KMS-11 (cell line): ENCODE measurements at regions not wholly inside any gene's neighbourhood (a gene's known extent, or its start where the extent isn't known, plus 50 kb on each side); places are given as distances from the start of the nearest gene placed in this dataset.

Experiments
- H2AFZ ChIP-seq: fragments of 200-600 bp; sonication (generic); 2 replicates; pipeline ENCODE4 v1.6.1; 2016; ENCODE audit warnings: antibody characterized with exemption, mixed run types, low read depth
- H3K27ac ChIP-seq: fragments of 200-600 bp; sonication (generic); 2 replicates; pipeline ENCODE4 v1.6.1; 2016; ENCODE audit warnings: mild to moderate bottlenecking, mixed run types
- H3K27me3 ChIP-seq: fragments of 200-600 bp; sonication (generic); 2 replicates; pipeline ENCODE4 v1.6.1; 2017; ENCODE audit warnings: mild to moderate bottlenecking, low read depth, mixed run types, moderate library complexity; ENCODE audit not compliant: insufficient read depth
- H3K36me3 ChIP-seq: fragments of 200-600 bp; sonication (generic); 2 replicates; pipeline ENCODE4 v1.6.1; 2017; ENCODE audit warnings: mild to moderate bottlenecking, mixed run types; ENCODE audit not compliant: insufficient read depth
- H3K4me1 ChIP-seq: fragments of 200-600 bp; sonication (generic); 2 replicates; pipeline ENCODE4 v1.6.1; 2016; ENCODE audit warnings: mild to moderate bottlenecking, low read depth, mixed run types; ENCODE audit not compliant: poor library complexity, severe bottlenecking
- H3K4me2 ChIP-seq: fragments of 200-600 bp; sonication (generic); 2 replicates; pipeline ENCODE4 v1.7.0; 2016; ENCODE audit warnings: mild to moderate bottlenecking, mixed run types
- H3K4me3 ChIP-seq: fragments of 200-600 bp; sonication (generic); IDR thresholded peaks from 2 replicates; pipeline ENCODE4 v1.6.1; 2017; ENCODE audit warnings: low read depth, low read length, mixed read lengths; ENCODE audit not compliant: insufficient read depth
- H3K79me2 ChIP-seq: fragments of 200-600 bp; sonication (generic); 2 replicates; pipeline ENCODE4 v1.6.1; 2016; ENCODE audit warnings: low read depth, mixed run types; ENCODE audit not compliant: insufficient read depth
- H3K9ac ChIP-seq: fragments of 200-600 bp; sonication (generic); 2 replicates; pipeline ENCODE4 v1.6.1; 2016; ENCODE audit warnings: mild to moderate bottlenecking, mixed run types
- H4K20me1 ChIP-seq: fragments of 200-600 bp; sonication (generic); 2 replicates; pipeline ENCODE4 v1.6.1; 2016; ENCODE audit warnings: mild to moderate bottlenecking, mixed run types; ENCODE audit not compliant: insufficient read depth
- CTCF ChIP-seq: fragments of 200-600 bp; sonication (generic); conservative IDR thresholded peaks from 2 replicates; pipeline ENCODE4 v1.6.1; 2017; ENCODE audit warnings: low read depth, mild to moderate bottlenecking, antibody characterized with exemption, low read length, moderate library complexity, mixed read lengths

- Histone ChIP-seq H3K79me2 (no peaks in the 10 kb centered on the region), H3K27me3 (no peaks in the 10 kb centered on the region), H2AFZ (no peak overlapping the region), H3K36me3 (no peaks in the 10 kb centered on the region), H3K27ac (no peak overlapping the region), H3K4me3 (no peak overlapping the region), H4K20me1 (no peaks in the 10 kb centered on the region), H3K9ac (no peak overlapping the region), H3K4me1 (peaks cover 4% of the 10 kb centered on the region), H3K4me2 (no peak overlapping the region)
- TF ChIP-seq CTCF = no peak
Measured at GRCh38 chr4:41859087-41859486, 76.1 kb upstream of the TMEM33 start.

GRCh38 chr4:41857226-41857641, 78.0 kb upstream of the TMEM33 start:
- Histone ChIP-seq H3K4me3 (no peak overlapping the region), H3K9ac (no peak overlapping the region), H2AFZ (no peak overlapping the region), H3K4me2 (no peak overlapping the region), H4K20me1 (no peaks in the 10 kb centered on the region), H3K4me1 (no peaks in the 10 kb centered on the region), H3K27me3 (no peaks in the 10 kb centered on the region), H3K27ac (no peak overlapping the region), H3K36me3 (no peaks in the 10 kb centered on the region), H3K79me2 (no peaks in the 10 kb centered on the region)
- TF ChIP-seq CTCF = no peak

DNA sequence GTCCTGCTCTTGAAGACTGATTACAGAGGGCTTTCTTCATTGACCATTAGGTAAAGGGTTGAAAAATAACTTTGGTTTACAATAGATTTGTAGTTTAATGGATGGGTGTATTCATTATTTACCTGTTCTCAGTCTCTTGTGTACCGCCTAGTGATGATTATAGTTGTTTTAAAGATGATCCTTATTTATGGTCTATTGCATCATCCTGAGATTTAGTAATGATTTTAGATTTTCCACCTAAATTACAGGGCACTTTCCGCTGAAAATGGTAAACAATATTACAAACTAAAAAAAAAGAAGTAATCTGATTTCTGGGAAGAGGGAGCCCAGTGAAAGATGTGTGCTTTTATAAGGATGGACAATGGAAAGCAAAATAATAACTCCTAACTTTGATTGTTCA, 78.4 kb upstream of the TMEM33 start:
- no peaks in the 10 kb centered on the region for H3K79me2 ChIP-seq
- H3K36me3 ChIP-seq = no peaks in the 10 kb centered on the region
- no peak overlapping the region for H3K4me3 ChIP-seq
- H2AFZ ChIP-seq = no peak overlapping the region
- H3K27ac ChIP-seq = no peak overlapping the region
- H3K9ac ChIP-seq = no peak overlapping the region
- no peaks in the 10 kb centered on the region for H4K20me1 ChIP-seq
- H3K4me2 ChIP-seq = no peak overlapping the region
- no peak for TF ChIP-seq CTCF
- no peaks in the 10 kb centered on the region for H3K4me1 ChIP-seq
- no peaks in the 10 kb centered on the region for H3K27me3 ChIP-seq

DNA sequence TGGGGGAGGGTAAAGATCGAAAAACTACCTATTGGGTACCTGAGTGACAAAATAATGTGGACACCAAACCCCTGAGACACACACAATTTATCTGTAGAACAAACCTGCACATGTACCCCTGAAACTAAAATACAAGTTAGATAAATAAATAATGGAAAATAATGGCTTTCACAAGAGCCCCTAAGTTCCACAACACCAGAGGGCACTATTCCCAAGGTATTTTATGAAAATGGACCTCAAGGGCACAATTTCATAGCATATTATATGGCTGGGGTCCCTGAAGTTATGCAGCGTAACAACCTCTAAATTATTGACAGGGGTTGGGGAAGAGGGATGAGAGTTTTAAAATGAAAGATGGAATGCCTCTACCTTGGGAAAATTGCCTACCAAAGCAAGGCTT, 81.3 kb upstream of the TMEM33 start:
- no peak for TF ChIP-seq CTCF
- no peaks in the 10 kb centered on the region for H3K36me3 ChIP-seq
- H2AFZ ChIP-seq = no peak overlapping the region
- H3K4me2 ChIP-seq = no peak overlapping the region
- no peak overlapping the region for H3K4me3 ChIP-seq
- no peak overlapping the region for H3K27ac ChIP-seq
- H3K9ac ChIP-seq = no peak overlapping the region
- H3K79me2 ChIP-seq = no peaks in the 10 kb centered on the region
- no peaks in the 10 kb centered on the region for H3K4me1 ChIP-seq
- no peaks in the 10 kb centered on the region for H4K20me1 ChIP-seq
- H3K27me3 ChIP-seq = no peaks in the 10 kb centered on the region

DNA sequence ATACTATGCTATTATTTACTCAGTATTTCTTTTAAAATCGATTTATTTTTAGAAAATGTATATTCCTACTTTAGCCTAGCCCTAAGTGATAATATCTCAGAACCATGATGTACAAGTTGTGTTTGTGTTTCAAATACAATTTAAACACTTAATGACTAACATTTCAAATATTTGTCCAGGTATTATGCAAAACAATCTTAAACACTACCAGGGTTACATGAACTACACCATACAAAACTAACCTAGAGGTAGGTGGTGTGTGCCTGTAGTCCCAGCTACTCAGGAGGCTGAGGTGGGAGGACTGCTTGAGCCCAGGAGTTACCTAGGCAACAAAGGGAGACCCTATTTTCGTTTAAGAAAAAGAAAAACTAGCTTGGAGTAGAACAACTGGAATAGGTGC, 83.0 kb upstream of the TMEM33 start:
- Histone ChIP-seq H3K4me3 (no peak overlapping the region), H3K79me2 (no peaks in the 10 kb centered on the region), H3K27me3 (no peaks in the 10 kb centered on the region), H3K4me2 (no peak overlapping the region), H2AFZ (no peak overlapping the region), H3K9ac (no peak overlapping the region), H3K27ac (no peak overlapping the region), H3K36me3 (no peaks in the 10 kb centered on the region), H3K4me1 (no peaks in the 10 kb centered on the region), H4K20me1 (no peaks in the 10 kb centered on the region)
- no peak for TF ChIP-seq CTCF
